NCI-H2107 (cell line): ENCODE measurements at regions not wholly inside any gene's neighbourhood (a gene's known extent, or its start where the extent isn't known, plus 50 kb on each side); places are given as distances from the start of the nearest gene placed in this dataset.
"Not testable (repeated sequence)": the region's sequence is repeated elsewhere in the genome, so short reads cannot be mapped to it uniquely, and the experiment has no call there.

Experiments used
- DNase-seq: peaks from one replicate; lab custom pipeline; 2025; lab: John Stamatoyannopoulos, UW

DNA sequence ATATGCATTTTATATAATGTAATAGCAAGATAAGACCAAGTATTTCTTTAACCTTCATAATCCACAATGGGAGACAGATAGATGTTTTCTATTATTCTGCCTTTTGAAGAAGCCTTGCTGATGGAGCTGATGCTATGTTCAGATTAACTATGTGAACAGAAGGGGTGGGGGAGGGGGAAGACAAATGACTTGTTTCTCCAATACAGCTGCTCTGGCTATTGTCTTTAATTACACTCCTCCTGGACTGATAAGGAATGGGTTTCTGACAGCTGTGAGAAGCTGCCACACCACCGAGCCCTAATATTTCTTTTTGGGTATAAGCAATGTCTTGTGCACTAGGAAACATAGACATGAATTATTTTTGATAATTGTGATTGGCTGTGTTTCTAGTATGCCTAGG lies 62.0 kb downstream of the CAVIN4 start:
- no peak for DNase-seq

DNA sequence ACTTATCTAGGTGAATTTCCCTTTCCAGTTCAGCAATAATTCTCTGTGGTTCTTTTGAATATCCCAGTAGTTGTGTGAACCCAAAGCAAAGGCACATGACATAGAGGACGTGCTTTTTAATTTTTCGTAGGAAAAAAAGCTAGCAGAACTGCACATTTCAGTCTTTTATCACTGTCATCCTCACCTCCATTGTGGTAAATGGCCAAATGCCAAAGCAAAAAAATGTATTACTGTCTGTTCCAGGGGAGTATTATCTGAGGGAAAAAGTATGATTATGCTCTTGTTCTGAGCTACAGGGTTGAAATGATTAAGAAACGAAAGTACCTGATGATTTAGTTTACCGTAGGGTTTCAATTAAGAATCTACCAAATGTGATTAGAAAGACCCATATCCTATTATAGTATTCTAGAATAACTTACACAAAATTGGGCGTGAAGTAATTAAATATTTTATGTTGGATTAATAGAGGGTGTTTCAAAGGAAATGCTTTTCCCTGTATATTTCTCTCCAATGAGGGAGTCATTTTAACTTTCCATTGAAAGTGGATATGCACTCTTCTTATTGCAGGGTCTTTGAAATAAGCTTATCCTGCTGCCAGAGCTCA lies 62.7 kb downstream of the CAVIN4 start:
- no peak for DNase-seq

DNA sequence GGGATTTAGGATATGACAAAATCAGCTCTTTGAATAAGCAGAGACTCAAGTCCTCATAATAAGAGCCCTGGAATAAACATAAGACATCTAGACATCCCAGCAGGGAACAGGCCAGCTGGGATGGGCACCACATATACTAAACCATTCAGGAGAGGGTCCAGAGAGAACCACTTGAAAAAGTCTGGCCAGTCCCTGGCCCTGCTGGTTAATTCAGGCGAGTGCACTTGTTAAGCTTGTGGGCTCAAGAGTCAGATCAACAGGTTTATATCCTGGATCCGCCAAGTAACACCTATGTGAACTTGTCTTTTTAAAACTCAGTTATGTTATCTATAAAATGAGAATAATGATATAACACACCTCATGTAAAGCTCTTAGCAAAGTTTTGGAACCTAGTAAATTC lies 63.3 kb downstream of the CAVIN4 start:
- DNase-seq, result no peak

DNA sequence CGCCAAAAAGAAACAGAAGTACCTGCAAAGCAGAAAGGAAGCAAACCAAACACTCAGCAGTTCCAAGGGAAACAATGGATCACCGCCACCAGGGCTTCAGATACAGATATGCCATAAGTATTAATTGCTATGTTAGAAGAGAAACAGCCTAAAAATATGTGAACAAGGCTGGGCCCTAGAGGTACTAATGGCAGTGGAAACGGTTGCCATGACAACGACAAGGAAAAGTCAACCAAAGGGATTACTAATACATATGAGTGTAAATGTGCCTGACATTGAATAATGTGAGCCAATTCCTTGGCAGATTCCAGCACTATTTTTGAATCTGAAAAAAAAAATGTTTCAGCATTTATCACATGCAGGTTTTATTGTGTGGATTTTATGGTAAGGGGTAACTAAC lies 75.0 kb downstream of the CAVIN4 start:
- DNase-seq, result no peak

DNA sequence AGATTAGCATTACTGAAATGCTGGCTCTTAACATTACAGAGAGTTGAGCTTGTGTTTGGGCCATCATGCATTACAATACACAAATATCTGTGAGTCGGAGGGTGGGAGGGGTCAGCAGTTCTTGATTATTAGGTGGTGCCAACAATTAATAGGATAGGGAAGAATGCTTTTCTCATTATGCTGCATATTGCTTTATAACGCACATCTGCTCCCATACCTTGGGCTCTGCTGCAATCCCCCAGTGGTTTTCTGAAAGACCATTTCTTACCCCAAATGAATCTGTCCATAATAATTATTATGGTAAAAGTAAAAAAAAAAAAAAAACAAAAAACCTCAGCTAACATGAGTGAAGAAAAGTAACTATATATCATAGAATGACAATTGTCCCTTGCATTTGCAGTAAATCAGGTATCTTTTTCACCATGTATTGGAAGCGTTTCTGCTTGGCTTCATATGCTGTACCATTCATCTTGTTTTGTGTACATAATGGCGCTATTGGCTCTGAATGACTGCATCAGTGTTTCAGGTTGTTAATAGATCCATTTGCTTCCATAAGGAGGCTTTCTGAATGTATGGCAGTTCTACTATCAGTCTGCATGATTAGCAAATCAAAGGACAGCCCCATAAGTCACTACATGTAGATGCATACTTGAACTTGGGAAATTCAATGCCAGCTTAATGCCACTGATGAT lies 75.9 kb downstream of the CAVIN4 start:
- no peak for DNase-seq

DNA sequence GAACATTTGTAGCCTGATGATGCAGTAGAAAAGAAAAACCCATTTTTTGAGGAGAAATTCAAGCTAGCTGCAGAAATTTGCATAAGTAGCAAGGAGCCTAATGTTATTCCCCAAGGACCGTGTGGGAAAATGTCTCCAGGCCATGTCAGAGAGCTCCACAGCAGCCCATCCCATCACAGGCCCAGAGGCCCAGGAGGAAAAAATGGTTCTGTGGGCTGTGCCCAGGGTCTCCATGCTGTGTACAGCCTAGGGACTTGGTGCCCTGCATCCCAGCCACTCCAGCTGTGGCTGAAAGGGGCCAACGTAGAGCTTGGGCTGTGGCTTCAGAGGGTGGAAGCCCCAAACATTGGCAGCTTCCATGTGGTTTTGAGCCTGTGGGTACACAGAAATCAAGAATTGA lies 79.0 kb downstream of the CAVIN4 start:
- DNase-seq, result not testable (repeated sequence)

DNA sequence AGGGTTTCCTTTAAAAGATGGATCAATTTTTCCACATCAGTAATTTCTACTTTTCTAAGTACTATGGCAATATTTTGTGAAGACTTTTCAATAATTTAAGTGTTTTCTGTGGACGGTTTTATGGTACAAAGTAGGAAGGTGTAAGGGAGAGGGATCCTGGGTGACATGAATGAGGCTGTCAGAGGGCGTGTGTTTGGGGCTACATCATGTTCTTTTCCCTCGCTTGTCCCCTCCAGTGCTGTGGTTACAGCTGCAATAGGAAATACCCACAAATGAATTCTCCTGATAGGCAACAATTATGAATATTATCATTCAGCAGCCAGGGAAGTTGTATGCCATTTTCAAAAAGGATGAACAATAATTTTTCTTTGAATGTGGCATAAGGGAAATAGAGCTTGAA lies 83.8 kb downstream of the CAVIN4 start:
- no peak for DNase-seq

DNA sequence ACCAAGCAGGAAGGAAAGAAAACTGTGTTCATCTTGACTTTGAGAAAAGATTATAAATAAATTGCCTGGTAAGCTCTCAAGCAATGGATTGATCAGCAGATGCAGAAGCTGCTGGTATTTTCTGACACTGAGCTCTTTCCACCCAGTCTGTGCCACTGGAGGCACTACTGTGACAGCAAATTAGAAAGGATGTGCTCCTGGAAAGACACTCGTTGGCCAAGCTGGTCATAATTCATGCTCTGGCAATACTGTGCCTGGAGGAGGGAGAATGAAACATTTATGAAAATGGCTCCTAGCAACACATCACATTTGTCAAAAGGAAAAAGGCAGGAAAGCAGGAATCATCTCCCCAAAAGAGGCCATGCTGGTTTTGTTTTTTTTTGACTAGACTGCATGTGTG lies 84.2 kb downstream of the CAVIN4 start:
- DNase-seq, result no peak

DNA sequence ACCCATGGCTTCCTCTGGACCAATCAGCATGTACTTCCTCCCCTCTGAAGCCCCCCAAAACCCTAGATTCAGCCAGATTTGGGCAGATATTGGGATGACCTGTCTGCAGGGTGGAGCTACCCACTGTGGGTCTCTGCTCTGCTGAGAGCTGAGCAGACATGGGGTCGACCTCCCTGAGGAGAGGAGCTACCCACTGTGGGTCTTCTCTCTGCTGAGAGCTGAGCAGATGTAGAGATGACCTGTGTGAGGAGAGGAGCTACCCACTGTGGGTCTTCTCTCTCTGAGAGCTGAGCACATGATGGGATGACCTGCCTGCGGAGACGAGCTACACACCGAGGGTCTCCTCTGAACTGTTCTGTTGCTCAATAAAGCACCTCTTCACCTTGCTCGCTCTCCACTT lies 89.6 kb downstream of the CAVIN4 start:
- no peak for DNase-seq

DNA sequence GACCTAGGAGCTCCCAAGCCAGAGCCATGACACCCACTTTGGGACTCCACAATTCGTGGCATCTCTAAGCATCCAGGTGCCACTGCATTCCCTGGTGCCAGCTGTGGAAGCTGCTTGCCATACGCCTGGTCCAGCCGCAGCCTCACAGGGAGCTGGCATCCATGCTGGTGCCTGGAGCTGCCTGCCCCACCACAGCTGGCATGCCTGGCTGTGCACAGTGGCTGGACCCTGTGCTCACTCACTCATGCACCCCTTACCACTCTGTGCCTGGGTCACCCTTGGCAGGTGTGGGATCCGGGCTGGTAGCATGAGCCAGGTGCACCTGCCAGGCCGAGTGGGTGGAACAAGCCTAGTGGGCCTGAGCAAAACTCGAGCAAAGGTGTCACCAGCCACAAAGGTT lies 90.1 kb downstream of the CAVIN4 start:
- DNase-seq, result no peak

DNA sequence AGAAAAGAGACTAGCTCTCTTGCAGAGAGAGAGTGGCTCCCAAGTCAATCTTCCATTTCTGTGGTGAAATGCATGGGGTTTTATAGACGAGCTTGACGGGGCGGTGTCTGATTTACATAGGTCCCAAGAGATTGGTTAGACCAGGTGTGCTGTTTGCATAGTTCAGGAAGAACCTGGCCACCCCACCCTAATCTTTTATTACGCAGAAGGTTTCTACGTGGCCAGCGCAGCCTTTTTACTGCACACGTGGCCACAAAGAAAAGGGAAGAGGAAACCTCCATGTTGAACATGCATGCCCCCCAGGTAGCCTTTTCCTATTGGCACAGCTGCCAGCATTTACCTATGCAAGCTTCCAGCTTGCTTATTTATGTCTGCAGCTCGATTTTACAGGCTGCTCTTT lies 92.1 kb downstream of the CAVIN4 start:
- DNase-seq, result no peak

DNA sequence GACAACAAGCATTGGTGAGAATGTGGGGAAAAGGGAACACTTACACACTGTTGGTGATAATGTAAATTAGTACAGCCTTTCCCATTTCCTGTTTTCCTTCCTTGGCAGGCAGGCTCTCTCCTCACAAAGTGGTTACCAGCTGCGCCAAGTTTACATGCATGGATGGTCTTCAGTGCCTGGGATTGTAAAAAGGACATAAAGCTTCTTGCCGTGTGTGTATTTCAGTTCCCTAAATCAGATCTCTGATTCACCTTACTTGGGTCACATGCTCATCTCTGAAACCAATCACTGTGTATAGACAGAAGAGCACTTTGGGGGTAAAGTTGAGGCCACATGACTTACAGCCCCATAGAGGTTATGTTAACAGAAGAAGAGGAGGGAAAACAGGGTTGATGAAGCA lies 92.8 kb downstream of the CAVIN4 start:
- DNase-seq, result no peak

DNA sequence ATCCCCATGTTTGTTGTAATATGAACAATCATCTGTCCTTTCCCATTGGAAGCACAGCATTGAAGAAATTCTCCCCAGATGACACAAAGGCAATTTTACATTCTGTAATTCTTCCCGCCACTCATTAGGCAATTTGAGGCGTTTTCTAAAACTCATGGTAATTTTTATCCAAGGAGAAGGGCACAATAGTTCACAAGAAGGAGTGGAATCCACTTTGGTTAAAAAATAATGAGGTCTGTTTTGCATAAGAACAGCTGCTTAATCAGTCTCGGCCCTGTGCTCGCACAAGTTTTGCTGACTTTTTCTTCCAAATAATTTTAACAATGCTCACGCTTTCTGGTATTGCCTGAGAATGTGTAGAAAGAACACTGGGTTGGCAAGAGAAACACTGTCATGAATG lies 94.0 kb downstream of the CAVIN4 start:
- no peak for DNase-seq

DNA sequence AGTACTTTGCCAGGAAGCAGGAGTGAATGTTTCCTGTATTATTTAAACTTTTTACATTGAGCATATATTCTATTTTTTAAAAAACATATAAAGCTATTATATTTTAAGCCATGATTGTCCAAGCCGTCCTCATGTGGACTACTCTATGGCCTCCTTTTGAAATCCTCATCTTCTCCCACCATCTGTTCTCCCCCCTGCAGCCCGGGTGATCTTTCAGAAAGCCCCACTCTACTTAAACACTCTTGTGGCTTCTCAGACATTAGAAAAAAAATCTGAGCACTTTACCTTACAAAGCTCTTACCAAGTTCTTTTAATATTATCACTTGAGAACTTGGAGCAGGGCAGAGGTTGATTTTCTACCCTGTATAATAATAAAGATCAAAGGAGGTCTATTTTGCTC lies 95.4 kb downstream of the CAVIN4 start:
- no peak for DNase-seq

DNA sequence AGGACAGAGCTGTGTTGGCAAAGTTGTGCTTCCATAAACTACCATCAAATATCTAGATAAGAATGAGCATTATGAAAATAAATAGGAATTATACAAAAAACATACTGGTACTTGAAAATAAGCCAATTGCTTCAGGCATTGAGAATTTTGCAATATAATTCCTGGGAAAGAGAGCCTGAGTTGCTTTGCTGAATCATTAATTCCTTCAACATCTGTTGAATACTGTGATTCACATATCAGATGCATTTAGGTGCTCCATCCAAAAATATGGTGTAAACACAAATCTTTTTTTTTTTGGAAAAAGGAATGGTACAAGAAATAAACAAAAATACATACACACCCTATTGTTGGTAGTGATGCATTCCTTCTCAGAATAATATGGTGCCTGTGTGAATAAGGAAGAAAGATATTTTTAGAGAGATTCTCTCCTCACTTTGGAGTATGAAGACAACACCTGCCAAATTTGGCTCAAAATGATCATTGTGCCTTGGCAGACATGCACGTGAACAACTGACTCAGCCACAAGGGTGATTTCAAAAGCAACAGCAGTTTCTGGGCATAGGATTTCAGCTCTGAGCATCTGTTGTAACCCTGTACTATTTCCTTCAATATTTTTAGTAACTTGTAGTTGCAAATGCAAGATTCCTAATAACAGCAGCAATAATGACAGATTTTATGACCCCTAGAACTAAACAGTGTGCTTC lies 96.7 kb downstream of the CAVIN4 start:
- DNase-seq, result no peak

DNA sequence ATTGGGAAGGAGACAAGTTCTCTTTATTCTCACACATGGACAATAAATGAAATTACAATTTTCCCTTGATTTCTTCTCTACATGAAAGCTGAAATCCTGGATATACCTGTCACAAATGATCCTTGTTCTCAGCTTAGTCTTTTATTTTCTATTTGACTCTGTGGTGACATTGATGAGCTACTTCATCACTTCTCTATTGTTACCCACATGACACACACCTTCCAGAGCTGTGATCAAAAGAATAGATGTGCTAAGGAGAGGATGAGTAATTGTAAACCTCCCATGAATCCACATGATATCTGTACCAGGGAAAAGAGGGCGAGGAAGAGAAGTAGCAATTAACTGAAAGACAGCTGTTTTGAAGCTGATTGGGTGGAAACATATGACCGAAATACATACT lies 102.0 kb downstream of the CAVIN4 start:
- DNase-seq, result no peak

DNA sequence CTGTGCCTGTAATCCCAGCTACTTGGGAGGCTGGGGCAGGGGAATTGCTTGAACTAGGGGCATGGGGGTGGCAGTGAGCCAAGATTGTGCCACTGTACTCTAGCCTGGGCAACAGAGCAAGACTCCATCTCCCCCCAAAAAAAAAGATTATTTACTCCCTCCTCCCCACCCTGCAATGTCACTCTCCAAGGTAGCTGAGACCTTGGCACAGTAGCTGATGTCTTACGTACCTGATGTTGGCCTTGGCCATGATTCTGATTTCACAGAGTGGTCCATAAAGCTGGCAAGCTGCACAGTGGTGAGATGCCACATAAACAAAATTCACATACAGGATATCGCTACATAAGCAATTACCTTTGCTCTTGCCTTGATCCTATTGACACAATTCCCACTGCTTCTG lies 108.5 kb downstream of the CAVIN4 start:
- DNase-seq, result no peak

DNA sequence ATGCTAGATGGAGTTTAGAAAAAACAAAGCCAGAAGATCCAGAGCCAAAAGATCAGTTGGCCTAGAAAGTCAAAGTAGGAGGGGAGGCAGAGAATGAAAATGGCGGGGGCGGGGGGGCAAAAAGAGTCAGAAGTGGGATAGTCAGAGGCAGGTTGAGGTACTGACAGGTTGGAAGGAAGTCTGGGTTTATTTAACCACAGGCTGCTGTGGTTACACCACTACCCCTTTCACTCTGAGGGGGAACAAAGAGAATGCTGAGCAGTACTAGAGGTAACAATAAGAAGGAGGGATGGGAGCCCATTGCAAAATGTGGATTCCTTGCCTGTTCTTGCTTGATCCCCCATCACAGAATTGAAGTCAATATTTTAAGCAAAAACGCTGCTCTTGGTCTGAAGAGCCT lies 111.8 kb downstream of the CAVIN4 start:
- DNase-seq, result no peak

DNA sequence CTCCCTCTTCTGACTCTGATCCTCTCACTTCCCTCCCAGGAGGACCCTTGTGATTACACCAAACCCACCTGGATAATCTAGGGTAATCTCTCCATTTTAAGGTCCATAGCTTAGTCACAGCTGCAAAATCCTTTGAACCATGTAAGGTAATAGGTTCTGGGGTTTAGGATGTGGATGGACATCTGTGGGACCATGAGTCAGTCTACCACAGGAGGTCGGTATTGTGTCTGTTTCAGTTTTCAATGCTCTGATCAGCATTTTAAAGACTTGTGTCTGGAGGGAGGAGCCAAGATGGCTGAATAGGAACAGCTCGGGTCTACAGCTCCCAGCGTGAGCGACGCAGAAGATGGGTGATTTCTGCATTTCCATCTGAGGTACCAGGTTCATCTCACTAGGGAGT lies 112.6 kb downstream of the CAVIN4 start:
- no peak for DNase-seq

DNA sequence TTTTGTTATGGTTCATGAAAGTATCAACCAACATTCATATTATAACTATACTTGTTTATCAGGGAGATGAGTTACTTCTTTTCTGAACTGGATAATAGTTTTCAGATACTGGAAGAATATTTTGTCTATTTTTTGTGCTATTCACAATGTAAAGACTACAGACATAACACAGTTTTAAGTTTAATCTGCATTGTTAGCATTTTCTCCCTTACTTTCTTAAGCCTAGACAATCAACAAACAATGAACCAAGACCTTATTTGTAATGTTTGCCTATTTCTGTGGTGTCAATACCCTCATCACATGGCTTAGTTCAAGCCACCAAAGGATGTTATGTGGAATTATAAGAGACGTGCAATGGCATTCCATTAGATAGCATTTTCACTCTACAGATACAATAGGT lies 119.5 kb downstream of the CAVIN4 start:
- DNase-seq, result no peak

DNA sequence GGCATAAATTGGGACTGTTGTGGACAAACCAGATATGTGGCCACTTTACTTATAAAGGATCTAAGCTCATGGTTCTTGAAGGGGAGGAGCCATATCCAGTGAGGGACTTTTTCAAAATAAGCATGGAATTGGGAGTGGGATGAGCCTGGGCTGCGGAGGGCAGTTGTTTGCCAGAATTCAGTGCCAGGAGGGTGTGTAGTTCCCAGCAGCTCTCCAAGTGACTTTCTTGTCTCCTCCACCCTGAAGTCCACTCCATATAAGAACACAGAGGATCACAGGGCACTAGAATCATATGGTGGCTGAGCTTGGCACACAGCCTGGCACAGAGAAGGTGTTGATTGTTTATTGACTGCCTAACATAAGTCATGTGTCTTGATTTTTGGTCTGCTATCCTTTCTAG lies 121.1 kb downstream of the CAVIN4 start:
- DNase-seq, result no peak

DNA sequence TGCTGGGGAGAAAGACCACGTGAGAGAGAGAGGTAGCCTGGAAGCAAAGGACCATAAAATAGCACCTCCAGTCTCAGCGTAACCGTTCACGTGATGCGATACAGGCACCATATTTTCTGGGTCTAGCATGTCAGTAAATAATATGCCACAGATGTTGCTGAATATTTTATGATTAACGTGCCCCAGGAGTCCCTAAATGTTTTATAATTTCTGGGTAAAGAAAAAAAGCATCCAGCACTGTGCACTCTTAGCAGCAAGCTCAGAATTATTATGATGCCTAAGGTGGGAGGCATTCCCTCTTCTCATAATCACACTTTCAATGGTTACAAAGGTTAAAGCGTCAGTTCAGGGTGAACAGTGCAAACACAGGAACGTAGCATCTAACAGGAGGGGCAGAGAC lies 121.8 kb downstream of the CAVIN4 start:
- no peak for DNase-seq

DNA sequence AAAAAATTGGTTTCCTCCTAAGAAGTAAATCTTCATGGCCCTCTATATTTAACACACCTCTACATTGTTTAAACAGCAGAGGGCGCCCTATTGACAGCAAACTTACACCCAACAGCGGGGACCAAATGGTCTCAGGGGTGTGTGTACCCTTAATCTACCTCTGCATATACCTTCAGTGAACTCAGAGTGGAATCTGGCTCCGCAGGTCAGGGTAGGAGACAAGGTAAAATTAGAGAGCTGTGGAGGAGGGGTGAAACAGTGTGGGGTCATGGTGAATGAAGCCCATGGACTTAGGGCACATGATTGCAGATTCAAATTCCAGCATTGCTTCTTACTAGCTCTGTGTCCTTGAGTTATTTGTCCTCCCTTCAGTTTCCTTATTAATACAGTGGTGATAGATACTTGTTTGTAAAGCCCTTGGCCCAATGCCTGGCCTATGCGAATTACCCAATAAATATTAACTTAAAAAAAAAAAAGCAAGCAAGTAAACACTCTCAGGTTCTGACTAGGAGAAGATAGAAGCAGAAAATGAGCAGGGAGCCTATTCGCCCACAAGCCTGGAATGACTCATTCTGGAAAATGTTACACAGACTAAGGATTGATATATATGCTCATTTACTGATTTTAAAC lies 122.9 kb downstream of the CAVIN4 start:
- DNase-seq, result peak; percentile 37
